GM21529 (cell line): ENCODE measurements at regions not wholly inside any gene's neighbourhood (a gene's known extent, or its start where the extent isn't known, plus 50 kb on each side); places are given as distances from the start of the nearest gene placed in this dataset.
"Not testable (repeated sequence)": the region's sequence is repeated elsewhere in the genome, so short reads cannot be mapped to it uniquely, and the experiment has no call there.

ENCODE experiments used
- ATAC-seq: cut with Tn5 transposase; IDR thresholded peaks from one replicate; pipeline ENCODE4 v1.9.1; 2021; ENCODE audit not compliant: unreplicated experiment

- ATAC-seq, result no peak
Observed at GRCh38 chr3:105284876-105285275, 81.8 kb upstream of the ALCAM start.

DNA sequence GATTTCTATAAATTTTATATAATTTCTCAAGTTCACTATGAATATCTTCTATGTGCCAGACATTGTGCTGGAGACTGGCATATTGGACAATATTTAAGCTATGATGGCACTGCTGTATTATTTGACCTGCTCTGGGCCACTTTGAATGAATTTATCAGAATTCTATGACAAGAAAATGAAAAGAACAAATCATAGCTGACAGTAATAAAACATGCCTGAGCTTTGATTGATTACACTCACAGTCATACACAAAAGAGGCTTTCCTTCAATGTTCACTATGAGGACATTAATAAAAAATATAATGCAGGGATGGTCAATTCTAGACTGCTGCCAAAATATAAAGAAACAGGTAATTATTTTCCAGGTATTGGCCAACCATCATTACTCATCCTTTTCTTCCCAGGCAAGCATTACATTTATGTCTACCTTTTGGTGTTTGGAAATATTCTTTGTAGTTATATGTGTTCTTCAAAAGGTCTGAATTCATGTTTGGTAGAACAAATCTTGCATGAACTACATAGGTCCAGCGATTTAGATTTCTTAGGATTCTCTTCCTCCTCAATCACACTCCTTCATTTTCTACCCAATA lies 81.0 kb upstream of the ALCAM start:
- no peak for ATAC-seq

DNA sequence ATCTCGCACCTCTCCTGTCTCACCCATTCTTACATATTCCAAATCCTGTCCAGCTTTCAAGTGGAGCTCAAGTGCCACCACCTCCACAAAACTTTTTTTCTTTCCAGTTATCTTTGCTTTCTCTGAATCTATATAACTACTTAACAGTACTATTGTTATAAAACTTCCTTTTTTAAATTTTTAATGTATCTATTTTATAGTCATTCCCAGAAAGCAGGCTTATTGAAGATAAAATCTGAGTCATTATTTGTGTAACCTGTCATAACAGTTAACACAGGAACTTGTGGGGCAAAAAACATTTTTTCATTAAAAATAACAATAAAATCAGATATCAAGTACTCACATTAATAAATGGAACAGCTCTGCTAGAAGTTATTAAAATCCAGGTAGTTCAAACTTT lies 73.3 kb upstream of the ALCAM start:
- ATAC-seq, result no peak

DNA sequence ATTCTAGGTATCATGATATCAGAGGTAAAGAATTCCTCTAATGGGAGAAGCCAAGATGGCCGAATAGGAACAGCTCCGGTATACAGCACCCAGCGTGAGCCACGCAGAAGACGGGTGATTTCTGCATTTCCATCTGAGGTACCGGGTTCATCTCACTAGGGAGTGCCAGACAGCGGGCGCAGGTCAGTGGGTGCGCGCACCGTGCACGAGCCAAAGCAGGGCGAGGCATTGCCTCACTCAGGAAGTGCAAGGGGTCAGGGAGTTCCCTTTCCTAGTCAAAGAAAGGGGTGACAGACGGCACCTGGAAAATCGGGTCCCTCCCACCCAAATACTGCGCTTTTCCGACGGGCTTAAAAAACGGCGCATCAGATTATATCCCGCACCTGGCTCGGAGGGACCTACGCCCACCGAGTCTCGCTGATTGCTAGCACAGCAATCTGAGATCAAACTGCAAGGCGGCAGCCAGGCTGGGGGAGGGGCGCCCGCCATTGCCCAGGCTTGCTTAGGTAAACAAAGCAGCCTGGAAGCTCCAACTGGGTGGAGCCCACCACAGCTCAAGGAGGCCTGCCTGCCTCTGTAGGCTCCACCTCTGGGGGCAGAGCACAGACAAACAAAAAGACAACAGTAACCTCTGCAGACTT lies 70.4 kb upstream of the ALCAM start:
- ATAC-seq, result not testable (repeated sequence)

- no peak for ATAC-seq
Observed at GRCh38 chr3:105304487-105304886, 62.2 kb upstream of the ALCAM start.

DNA sequence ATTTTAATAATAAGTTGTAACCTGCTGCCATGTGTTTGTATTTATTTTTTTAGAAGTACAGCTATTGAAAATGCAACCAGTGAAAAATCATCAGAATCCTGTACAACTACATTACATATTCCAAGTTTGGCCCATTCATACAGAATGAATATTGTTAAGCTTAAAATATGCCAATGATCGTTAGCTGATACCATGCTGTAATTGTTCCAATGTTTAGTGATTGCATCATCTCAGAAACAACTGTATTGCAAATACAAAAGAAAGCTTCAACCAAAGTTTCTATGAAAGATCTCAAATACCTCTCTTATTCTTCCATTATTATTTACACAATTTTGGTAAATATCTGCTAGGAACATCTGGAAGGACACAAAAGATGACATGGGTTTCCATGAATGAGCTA lies 51.6 kb upstream of the ALCAM start:
- ATAC-seq, result no peak

DNA sequence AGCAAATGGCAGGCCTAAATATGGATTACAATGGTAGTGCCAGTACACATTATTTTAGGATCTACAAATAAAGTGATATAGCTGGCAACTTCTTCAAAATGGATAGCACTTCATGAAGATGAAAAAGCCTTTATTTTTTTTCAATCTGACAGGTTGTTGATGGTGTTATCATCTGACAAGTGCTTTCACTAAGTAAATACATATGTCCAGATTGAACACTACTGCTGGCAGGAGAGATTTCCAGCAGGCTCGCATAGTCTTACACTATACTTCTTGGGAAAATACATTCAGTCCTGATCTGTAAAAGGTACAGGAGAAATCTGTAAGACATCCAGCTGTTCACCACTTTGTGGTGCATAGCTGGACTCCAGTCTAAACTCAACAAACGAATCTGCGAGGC lies 50.9 kb upstream of the ALCAM start:
- ATAC-seq, result no peak

- no peak for ATAC-seq
Observed at GRCh38 chr3:105316331-105316730, 50.4 kb upstream of the ALCAM start.
